ENCODE measurements at regions not wholly inside any gene's neighbourhood (a gene's known extent, or its start where the extent isn't known, plus 50 kb on each side); places are given as distances from the start of the nearest gene placed in this dataset.

DNA sequence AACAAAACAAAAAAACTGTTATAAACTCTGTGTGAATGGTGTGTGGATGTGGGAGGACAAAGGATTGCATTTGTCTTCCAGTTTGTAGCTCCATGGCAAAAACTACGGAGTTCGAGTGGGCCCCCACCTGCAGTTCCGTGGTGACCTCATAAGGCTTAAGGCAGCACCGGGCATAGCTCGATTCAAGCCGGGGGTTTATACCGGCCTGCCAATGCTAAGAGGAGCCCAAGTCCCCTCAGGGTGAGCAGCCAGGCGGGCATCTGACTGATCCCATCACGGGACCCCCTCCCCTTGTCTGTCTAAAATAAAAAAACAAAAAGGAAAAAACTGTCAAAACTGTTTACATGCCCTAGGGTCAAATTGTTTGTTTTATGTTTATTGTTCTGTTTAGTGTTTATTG, 463.2 kb upstream of the HTR1E start:
- no peak overlapping the region for H3K18ac ChIP-seq (ENCODE audit: insufficient read length, low read depth, low read length)
- H3K27me3 Mint-ChIP-seq (ENCODE audit: low read depth) = no peaks in the 10 kb centered on the region; the same call in 1 of the 2 replicates
- H3K27ac ChIP-seq (ENCODE audit: insufficient read length, low read depth, low read length) = no peak overlapping the region
- H3K9ac ChIP-seq (ENCODE audit: extremely low read depth, insufficient read length, low read length) = no peak overlapping the region
- H3K56ac ChIP-seq (ENCODE audit: insufficient read length, low read depth, low read length) = no peak overlapping the region
- TF ChIP-seq, protein P1, sequence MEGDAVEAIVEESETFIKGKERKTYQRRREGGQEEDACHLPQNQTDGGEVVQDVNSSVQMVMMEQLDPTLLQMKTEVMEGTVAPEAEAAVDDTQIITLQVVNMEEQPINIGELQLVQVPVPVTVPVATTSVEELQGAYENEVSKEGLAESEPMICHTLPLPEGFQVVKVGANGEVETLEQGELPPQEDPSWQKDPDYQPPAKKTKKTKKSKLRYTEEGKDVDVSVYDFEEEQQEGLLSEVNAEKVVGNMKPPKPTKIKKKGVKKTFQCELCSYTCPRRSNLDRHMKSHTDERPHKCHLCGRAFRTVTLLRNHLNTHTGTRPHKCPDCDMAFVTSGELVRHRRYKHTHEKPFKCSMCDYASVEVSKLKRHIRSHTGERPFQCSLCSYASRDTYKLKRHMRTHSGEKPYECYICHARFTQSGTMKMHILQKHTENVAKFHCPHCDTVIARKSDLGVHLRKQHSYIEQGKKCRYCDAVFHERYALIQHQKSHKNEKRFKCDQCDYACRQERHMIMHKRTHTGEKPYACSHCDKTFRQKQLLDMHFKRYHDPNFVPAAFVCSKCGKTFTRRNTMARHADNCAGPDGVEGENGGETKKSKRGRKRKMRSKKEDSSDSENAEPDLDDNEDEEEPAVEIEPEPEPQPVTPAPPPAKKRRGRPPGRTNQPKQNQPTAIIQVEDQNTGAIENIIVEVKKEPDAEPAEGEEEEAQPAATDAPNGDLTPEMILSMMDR (conservative IDR thresholded peaks at IDR 0.05) = no peak
- H3K4me2 ChIP-seq (ENCODE audit: insufficient read depth, insufficient read length, low read length) = no peak overlapping the region
- H2BK5ac ChIP-seq (ENCODE audit: insufficient read length, low read length) = no peak overlapping the region
- H2AK5ac ChIP-seq (ENCODE audit: insufficient read length, low read length) = no peak overlapping the region
- no peak for DNase-seq
- no peak overlapping the region for H2AFZ ChIP-seq (ENCODE audit: low read length)
- H3K79me1 ChIP-seq (ENCODE audit: insufficient read depth, low read depth, low read length, poor library complexity, severe bottlenecking) = no peaks in the 10 kb centered on the region
- H3K4me3 Mint-ChIP-seq = no peak overlapping the region
- no peak overlapping the region for H3K14ac ChIP-seq (ENCODE audit: insufficient read depth, low read length)
- no peak overlapping the region for H3K23ac ChIP-seq (ENCODE audit: insufficient read length, low read depth, low read length)
- H2BK120ac ChIP-seq (ENCODE audit: low read depth, low read length, poor library complexity, severe bottlenecking) = no peak overlapping the region
- H3K4me1 Mint-ChIP-seq = peaks cover 13 to 18% of the 10 kb centered on the region in 2 experiments
- H2BK20ac ChIP-seq (ENCODE audit: low read depth, low read length, poor library complexity, severe bottlenecking) = no peak overlapping the region
- H4K91ac ChIP-seq (ENCODE audit: insufficient read length, low read depth, low read length) = no peak overlapping the region
- H3K79me2 ChIP-seq (ENCODE audit: insufficient read depth, low read length) = no peaks in the 10 kb centered on the region
- H3K9me3 Mint-ChIP-seq = peaks cover 0 to 3% of the 10 kb centered on the region in 2 experiments; a peak in 2 of 5 replicates
- H3K36me3 Mint-ChIP-seq (ENCODE audit: insufficient read depth in 1 of 3, low read depth in 3 of 3) = no peaks in the 10 kb centered on the region; a peak in 1 of 7 replicates
- H4K8ac ChIP-seq (replicated peaks; ENCODE audit: insufficient read length, low read depth, low read length) = no peak overlapping the region
- H2BK15ac ChIP-seq (ENCODE audit: low read depth, low read length) = no peak overlapping the region
- no peaks in the 10 kb centered on the region for H3K27me3 ChIP-seq (ENCODE audit: insufficient read depth, low read length)
- H4K5ac ChIP-seq (ENCODE audit: insufficient read length, low read depth, low read length) = no peak overlapping the region
- no CpG with 5 or more reads among the region's 9 CpGs for WGBS (ENCODE audit: extremely low coverage, insufficient read length, low lambda C conversion rate)
- no peaks in the 10 kb centered on the region for H3K4me1 ChIP-seq (ENCODE audit: insufficient read depth, low read length)
- no peak overlapping the region for H2BK12ac ChIP-seq (ENCODE audit: insufficient read length, low read depth, low read length)
- H3K23me2 ChIP-seq (ENCODE audit: insufficient read length, low read depth, low read length, poor library complexity, severe bottlenecking) = no peaks in the 10 kb centered on the region
- H3K4ac ChIP-seq (ENCODE audit: low read depth, low read length) = no peak overlapping the region
- no peak overlapping the region for H3T11ph ChIP-seq (ENCODE audit: low read length)
- H3K9me3 ChIP-seq (ENCODE audit: control insufficient read depth, low read depth, low read length) = no peaks in the 10 kb centered on the region
- H3K27ac Mint-ChIP-seq = no peak overlapping the region
- no peaks in the 10 kb centered on the region for H4K20me1 ChIP-seq (ENCODE audit: control insufficient read depth, insufficient read depth, insufficient read length)
